ENCODE measurements at regions not wholly inside any gene's neighbourhood (a gene's known extent, or its start where the extent isn't known, plus 50 kb on each side); places are given as distances from the start of the nearest gene placed in this dataset.
"Not testable (repeated sequence)": the region's sequence is repeated elsewhere in the genome, so short reads cannot be mapped to it uniquely, and the experiment has no call there.

DNA sequence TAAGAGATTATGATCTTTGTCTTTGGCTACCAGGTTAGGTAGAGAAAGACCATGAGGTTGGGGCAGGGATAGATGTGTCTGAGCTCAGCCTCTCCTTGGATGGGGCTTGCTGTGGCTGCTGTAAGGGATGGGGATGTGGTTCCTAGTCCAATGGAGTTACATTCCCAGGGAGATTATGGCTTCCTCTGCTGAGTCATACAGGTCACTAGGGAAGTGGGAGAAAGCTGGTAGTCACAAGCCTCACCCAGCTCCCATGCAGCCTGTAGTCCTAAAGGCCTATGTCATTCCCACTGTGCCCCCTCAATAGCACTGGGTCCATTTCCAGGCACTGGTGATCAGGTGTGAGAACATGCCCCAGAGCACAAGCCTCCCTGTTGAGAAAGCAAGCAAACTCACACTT, 70.6 kb upstream of the CENPE start:
- H3K4me3 ChIP-seq (ENCODE audit: control insufficient read depth, low read depth, low read length): no peak overlapping the region
- TF ChIP-seq, protein P1, sequence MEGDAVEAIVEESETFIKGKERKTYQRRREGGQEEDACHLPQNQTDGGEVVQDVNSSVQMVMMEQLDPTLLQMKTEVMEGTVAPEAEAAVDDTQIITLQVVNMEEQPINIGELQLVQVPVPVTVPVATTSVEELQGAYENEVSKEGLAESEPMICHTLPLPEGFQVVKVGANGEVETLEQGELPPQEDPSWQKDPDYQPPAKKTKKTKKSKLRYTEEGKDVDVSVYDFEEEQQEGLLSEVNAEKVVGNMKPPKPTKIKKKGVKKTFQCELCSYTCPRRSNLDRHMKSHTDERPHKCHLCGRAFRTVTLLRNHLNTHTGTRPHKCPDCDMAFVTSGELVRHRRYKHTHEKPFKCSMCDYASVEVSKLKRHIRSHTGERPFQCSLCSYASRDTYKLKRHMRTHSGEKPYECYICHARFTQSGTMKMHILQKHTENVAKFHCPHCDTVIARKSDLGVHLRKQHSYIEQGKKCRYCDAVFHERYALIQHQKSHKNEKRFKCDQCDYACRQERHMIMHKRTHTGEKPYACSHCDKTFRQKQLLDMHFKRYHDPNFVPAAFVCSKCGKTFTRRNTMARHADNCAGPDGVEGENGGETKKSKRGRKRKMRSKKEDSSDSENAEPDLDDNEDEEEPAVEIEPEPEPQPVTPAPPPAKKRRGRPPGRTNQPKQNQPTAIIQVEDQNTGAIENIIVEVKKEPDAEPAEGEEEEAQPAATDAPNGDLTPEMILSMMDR (IDR thresholded peaks at IDR 0.05; ENCODE audit: control insufficient read depth, insufficient read depth, low read depth, low read length, missing control alignments): no peak
- no peak for DNase-seq (ENCODE audit: low read depth)

DNA sequence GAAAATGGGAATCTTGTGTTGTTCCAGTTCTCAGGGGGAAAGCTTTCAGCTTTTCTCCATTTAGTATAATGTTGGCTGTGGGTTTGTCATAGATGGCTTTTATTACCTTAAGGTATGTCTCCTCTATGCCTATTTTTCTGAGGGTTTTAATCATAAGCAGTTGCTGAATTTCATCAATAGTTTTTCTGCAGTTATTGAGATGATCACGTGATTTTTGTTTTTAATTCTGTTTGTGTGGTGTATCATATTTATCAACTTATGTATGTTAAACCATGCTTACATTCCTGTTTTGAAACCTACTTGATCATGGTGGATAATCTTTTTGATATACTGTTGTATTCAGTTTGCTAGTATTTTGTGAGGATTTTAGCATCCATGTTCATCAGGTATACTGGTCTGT, 66.8 kb upstream of the CENPE start:
- TF ChIP-seq, protein P1 (IDR thresholded peaks at IDR 0.05; ENCODE audit: control insufficient read depth, insufficient read depth, low read depth, low read length, missing control alignments): no peak
- no peak overlapping the region for H3K4me3 ChIP-seq (ENCODE audit: control insufficient read depth, low read depth, low read length)
- no peak for DNase-seq (ENCODE audit: low read depth)

DNA sequence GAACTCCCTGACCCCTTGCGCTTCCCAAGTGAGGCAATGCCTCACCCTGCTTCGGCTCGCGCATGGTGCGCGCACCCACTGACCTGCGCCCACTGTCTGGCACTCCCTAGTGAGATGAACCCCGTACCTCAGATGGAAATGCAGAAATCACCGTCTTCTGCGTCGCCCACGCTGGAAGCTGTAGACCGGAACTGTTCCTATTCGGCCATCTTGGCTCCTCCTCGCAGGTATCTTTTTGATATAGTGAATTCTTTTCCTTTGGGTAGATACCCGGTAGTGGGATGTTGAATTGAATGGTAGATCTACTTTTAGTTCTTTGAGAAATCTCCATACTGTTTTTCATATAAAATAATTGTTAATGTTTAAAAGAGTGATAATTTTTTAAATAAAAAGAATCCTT, 57.9 kb upstream of the CENPE start:
- not testable (repeated sequence) for H3K4me3 ChIP-seq (ENCODE audit: control insufficient read depth, low read depth, low read length); DNase-seq (ENCODE audit: low read depth)
